Coronary artery (tissue), 2 donors: ENCODE measurements at regions not wholly inside any gene's neighbourhood (a gene's known extent, or its start where the extent isn't known, plus 50 kb on each side); places are given as distances from the start of the nearest gene placed in this dataset.
"Not testable (repeated sequence)": the region's sequence is repeated elsewhere in the genome, so short reads cannot be mapped to it uniquely, and the experiment has no call there.

Experiments
- DNase-seq: peaks from one replicate; pipeline ENCODE4 v3.0.0-alpha.2; 2017; ENCODE audit warnings: low spot score
- H3K27ac ChIP-seq, 2 donors: fragments of 200-600 bp; sonication (generic); one replicate each; pipeline ENCODE4 v1.5.1; 2016 to 2019
- H3K4me3 ChIP-seq: fragments of 200-600 bp; sonication (generic); 2 replicates; pipeline ENCODE4 v1.5.1; 2016; ENCODE audit warnings: mild to moderate bottlenecking, moderate library complexity
- TF ChIP-seq, protein P1 (sequence below): fragments of 200-600 bp; sonication (generic); IDR thresholded peaks from one replicate; pipeline ENCODE4 v1.5.1; 2019; ENCODE audit warnings: antibody characterized with exemption

DNA sequence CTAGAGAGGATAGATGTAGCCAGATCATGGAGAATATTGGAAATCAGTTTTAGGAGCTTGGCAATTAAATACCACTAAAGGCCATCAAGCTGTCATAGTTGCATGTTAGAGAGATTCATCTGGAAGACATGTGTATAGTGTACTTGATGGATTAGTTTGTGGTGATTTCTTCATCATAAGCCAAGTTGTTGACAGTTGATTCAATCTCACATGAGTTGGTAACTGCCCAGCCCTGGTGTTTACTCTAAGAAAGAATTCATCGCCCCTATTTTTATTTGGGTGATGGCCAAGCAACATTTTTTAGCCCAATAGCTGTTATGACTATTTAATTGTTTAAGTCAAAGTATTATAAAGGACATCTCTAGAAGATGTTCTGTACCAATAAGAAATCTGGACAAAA lies 737.6 kb downstream of the PLA2G4A start:
- Histone ChIP-seq H3K27ac (no peak overlapping the region), H3K4me3 (no peak overlapping the region)
- TF ChIP-seq, protein P1, sequence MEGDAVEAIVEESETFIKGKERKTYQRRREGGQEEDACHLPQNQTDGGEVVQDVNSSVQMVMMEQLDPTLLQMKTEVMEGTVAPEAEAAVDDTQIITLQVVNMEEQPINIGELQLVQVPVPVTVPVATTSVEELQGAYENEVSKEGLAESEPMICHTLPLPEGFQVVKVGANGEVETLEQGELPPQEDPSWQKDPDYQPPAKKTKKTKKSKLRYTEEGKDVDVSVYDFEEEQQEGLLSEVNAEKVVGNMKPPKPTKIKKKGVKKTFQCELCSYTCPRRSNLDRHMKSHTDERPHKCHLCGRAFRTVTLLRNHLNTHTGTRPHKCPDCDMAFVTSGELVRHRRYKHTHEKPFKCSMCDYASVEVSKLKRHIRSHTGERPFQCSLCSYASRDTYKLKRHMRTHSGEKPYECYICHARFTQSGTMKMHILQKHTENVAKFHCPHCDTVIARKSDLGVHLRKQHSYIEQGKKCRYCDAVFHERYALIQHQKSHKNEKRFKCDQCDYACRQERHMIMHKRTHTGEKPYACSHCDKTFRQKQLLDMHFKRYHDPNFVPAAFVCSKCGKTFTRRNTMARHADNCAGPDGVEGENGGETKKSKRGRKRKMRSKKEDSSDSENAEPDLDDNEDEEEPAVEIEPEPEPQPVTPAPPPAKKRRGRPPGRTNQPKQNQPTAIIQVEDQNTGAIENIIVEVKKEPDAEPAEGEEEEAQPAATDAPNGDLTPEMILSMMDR, result no peak
- no peak for DNase-seq

- TF ChIP-seq, protein P1, result no peak
- Histone ChIP-seq H3K27ac (no peak overlapping the region), H3K4me3 (no peak overlapping the region)
- DNase-seq, result no peak
Measured at GRCh38 chr1:187568067-187568466, 739.3 kb downstream of the PLA2G4A start.

DNA sequence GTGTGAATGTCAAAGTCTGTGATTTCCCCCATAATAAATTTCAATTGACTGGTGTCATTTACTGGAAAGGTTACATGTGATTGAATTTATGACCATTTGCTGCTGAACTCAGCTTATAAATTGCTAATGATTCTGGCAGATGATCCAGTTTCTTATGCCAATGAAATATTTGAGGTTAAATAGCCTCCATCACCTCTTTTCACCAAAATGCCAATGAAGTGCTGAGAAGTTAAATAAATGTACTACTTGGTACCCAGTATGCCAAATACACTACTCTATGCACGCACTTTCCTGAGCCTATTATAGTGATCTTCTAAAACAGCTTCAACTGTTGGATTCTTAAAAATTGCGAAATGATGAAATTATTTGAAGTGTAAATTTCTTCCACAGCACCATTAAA lies 741.4 kb downstream of the PLA2G4A start:
- no peak for DNase-seq
- TF ChIP-seq, protein P1, result no peak
- no peak overlapping the region for H3K27ac ChIP-seq
- no peak overlapping the region for H3K4me3 ChIP-seq

GRCh38 chr1:187577610-187578009 lies 748.9 kb downstream of the PLA2G4A start:
- TF ChIP-seq, protein P1, result no peak
- no peak for DNase-seq
- Histone ChIP-seq H3K4me3 (no peak overlapping the region), H3K27ac (no peak overlapping the region)

DNA sequence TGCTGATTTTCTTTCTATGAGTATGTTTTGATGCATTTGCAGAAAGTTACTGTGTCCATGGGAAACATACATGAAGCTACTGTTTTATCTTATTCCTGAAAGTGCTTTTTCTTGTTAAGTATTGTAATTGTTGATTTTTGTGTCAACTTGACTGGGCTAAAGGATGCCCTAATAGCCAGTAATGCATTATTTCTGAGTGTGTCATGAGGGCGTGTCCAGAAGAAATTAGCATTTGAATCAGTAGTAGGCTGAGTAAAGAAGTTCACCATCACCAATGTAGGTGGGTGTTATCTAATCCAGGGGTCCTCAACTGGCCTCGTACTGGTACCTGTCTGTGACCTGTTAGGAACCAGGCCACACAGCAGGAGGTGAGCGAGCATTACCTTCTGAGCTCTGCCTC lies 760.2 kb downstream of the PLA2G4A start:
- TF ChIP-seq, protein P1, result no peak
- H3K27ac ChIP-seq, result no peak overlapping the region
- DNase-seq, result no peak
- no peak overlapping the region for H3K4me3 ChIP-seq

- no peak for DNase-seq
- TF ChIP-seq, protein P1, result no peak
- Histone ChIP-seq H3K27ac (no peak overlapping the region), H3K4me3 (no peak overlapping the region)
Measured at GRCh38 chr1:187605736-187606135, 777.0 kb downstream of the PLA2G4A start.

DNA sequence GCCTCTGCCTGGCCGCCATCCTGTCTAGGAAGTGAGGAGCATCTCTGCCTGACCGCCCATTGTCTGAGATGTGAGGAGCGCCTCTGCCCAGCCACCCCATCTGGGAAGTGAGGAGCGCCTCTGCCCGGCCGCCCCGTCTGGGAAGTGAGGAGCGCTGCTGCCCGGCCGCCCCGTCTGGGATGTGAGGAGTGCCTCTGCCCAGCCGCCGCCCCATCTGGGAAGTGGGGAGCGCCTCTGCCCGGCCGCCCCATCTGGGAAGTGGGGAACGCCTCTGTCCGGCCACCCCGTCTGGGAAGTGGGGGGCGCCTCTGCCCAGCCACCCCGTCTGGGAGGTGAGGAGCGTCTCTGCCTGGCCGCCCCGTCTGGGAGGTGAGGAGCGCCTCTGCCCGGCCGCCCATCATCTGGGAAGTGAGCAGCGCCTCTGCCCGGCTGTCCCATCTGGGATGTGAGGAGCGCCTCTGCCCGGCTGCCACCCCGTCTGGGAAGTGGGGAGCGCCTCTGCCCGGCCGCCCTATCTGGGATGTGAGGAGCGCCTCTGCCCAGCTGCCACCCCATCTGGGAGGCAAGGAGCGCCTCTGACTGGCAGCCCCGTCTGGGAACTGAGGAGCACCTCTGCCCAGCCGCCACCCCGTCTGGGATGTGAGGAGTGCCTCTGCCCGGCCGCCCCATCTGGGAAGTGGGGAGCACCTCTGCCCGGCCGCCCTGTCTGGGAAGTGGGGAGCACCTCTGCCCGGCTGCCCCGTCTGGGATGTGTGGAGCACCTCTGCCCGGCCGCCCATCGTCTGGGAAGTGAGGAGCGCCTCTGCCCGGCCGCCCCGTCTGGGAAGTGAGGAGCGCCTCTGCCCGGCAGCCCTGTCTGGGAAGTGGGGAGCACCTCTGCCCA lies 787.3 kb downstream of the PLA2G4A start:
- not testable (repeated sequence) for H3K4me3 ChIP-seq, DNase-seq, H3K27ac ChIP-seq

- DNase-seq, H3K27ac ChIP-seq, H3K4me3 ChIP-seq: not testable (repeated sequence)
Measured at GRCh38 chr1:187616830-187617229, 788.1 kb downstream of the PLA2G4A start.
